MCF 10A (cell line): ENCODE measurements at regions not wholly inside any gene's neighbourhood (a gene's known extent, or its start where the extent isn't known, plus 50 kb on each side); places are given as distances from the start of the nearest gene placed in this dataset.

Experiments
- BruUV-seq: library from RNA; stranded (reverse); fragments of 400-500 nt; replicated peaks from 2 replicates; lab custom pipeline; 2021; lab: Mats Ljungman, UMichigan
- CTCF ChIA-PET: fragments of 300-600 bp; sonication (Branson Sonifier 250); formaldehyde crosslinking; extraction: SDS; loops from one replicate; lab custom pipeline; 2021; ENCODE audit warnings: antibody characterized with exemption, inconsistent platforms; lab: Yijun Ruan, JAX
- POLR2A ChIA-PET: fragments of 300-600, 350-650 bp; sonication (Branson Sonifier 250); formaldehyde crosslinking; extraction: SDS; loops from one replicate; lab custom pipeline; 2020; ENCODE audit warnings: antibody characterized with exemption, inconsistent platforms; lab: Yijun Ruan, JAX
- DNase-seq: peaks from one replicate; pipeline ENCODE4 v3.0.0-alpha.2; 2018; ENCODE audit not compliant: unreplicated experiment
- H3K27ac Mint-ChIP-seq: one replicate; pipeline ENCODE4 v1.8.0; 2022; ENCODE audit warnings: mild to moderate bottlenecking, low read depth, mixed read lengths; ENCODE audit not compliant: unreplicated experiment
- H3K27me3 Mint-ChIP-seq: one replicate; pipeline ENCODE4 v1.8.0; 2022; ENCODE audit warnings: mixed read lengths; ENCODE audit not compliant: insufficient read depth, unreplicated experiment
- H3K36me3 Mint-ChIP-seq: one replicate; pipeline ENCODE4 v1.8.0; 2022; ENCODE audit warnings: mild to moderate bottlenecking, moderate library complexity, mixed read lengths; ENCODE audit not compliant: insufficient read depth, unreplicated experiment
- H3K4me1 Mint-ChIP-seq: one replicate; pipeline ENCODE4 v1.8.0; 2022; ENCODE audit warnings: mixed read lengths; ENCODE audit not compliant: insufficient read depth, unreplicated experiment
- H3K4me3 Mint-ChIP-seq: one replicate; pipeline ENCODE4 v1.8.0; 2022; ENCODE audit warnings: mild to moderate bottlenecking, moderate library complexity, mixed read lengths; ENCODE audit not compliant: unreplicated experiment
- H3K9me3 Mint-ChIP-seq: one replicate; pipeline ENCODE4 v1.8.0; 2022; ENCODE audit warnings: mixed read lengths; ENCODE audit not compliant: unreplicated experiment
- intact Hi-C: fragments of 100-400 bp; cut with micrococcal nuclease; formaldehyde crosslinking; loops from 2 replicates; pipeline ENCODE4 v1.14.1; 2022
- TF ChIP-seq, protein P1 (sequence below): fragments of 200-600 bp; IDR thresholded peaks from one replicate; pipeline ENCODE4 v1.8.0; 2022; ENCODE audit warnings: antibody characterized with exemption, mild to moderate bottlenecking; ENCODE audit not compliant: unreplicated experiment

DNA sequence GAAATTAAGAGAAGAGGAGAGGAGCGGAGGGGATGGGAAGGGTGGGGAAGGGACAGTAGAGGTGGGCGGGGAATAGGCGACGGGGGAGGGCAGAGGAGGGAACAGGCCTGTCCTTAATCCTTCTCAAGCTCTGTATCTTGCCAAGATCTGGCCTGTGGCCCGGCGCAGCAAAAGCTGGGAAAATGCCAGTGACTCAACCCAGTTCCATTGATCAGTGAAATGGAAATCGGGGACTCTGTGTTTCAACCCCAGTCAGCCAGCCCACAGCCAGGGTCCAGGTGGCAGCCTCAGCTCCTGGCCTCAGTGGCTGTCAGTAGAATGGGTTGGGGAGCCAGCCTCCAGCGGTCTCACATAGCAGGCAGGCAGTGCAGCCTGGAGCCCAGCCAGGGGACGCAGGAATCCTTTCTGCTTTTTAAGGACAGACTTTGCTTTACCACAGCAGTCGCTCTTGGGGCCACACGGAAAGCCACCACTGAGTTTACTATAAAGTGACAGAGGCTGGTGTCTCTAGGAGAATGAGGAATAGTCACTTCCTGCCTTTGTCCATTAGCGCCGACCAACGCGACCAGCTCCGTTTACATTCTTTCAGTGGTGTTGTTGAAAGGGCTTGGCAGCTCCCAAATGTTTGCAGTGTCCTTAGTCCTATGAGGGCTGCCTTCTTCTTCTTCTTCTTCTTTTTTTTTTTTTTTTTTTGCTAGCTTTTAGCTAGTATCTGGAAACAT is 128.0 kb downstream of the RIN2 start:
- no TSS peak for BruUV-seq
- Mint-ChIP-seq H3K4me1 (peaks cover 48% of the 10 kb centered on the region), H3K4me3 (peak overlapping the region; percentile 44), H3K27me3 (no peaks in the 10 kb centered on the region), H3K9me3 (no peaks in the 10 kb centered on the region), H3K36me3 (peaks cover 18% of the 10 kb centered on the region), H3K27ac (peak overlapping the region; percentile 94)
- TF ChIP-seq, protein P1, sequence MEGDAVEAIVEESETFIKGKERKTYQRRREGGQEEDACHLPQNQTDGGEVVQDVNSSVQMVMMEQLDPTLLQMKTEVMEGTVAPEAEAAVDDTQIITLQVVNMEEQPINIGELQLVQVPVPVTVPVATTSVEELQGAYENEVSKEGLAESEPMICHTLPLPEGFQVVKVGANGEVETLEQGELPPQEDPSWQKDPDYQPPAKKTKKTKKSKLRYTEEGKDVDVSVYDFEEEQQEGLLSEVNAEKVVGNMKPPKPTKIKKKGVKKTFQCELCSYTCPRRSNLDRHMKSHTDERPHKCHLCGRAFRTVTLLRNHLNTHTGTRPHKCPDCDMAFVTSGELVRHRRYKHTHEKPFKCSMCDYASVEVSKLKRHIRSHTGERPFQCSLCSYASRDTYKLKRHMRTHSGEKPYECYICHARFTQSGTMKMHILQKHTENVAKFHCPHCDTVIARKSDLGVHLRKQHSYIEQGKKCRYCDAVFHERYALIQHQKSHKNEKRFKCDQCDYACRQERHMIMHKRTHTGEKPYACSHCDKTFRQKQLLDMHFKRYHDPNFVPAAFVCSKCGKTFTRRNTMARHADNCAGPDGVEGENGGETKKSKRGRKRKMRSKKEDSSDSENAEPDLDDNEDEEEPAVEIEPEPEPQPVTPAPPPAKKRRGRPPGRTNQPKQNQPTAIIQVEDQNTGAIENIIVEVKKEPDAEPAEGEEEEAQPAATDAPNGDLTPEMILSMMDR: no peak
- DNase-seq: peak; percentile 82
- intact Hi-C loops: loop anchor here (1.0 to 5.0 kb wide), 6 partner anchors 69 to 198 kb away; no protein-coding TSS in a partner anchor
- POLR2A ChIA-PET: interaction anchor here (0.6 to 8.0 kb wide), 33 partner anchors 9 to 663 kb away, joined by 3 to 201 read pairs (median 4); partner anchors contain the start of genes CFAP61, CRNKL1 and NAA20
- CTCF ChIA-PET: interaction anchor here (0.5 to 5.7 kb wide), 33 partner anchors 15 to 1823 kb away, joined by 3 to 58 read pairs (median 5); no protein-coding TSS in a partner anchor

DNA sequence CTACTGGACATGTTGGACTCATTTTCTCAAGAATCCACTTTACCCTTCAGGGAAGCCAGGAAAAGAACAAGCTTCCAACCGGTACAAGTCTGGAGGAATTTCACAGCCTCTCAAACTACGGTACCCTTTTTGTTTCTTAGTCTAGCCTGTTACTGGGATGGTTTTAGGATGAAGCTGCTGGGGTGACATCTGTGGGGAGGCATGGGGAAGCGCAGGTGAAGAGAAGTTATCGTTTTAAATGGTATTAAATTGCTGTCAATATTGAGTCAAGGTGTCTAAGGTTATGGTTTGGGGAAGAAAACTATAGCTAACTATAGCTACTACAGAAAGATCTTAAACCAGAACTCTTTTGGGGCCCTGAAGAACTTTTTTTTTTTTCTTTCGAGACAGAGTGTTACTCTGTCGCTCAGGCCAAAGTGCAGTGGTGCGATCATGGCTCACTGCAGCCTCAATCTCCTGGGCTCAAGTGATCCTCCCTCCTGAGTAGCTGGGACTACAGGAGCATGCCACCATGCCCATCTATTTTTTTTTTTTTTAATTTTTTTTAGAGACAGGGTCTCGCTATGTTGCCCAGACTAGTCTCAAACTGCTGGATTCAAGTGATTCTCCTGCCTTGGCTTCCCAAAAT is 128.7 kb downstream of the RIN2 start:
- H3K4me3 Mint-ChIP-seq: peak overlapping the region; percentile 44
- peak; percentile 41 for DNase-seq
- POLR2A ChIA-PET: interaction anchor here (0.6 to 8.0 kb wide), 24 partner anchors 9 to 166 kb away, joined by 3 to 201 read pairs (median 4); partner anchors contain the start of genes CFAP61 and CRNKL1
- H3K9me3 Mint-ChIP-seq: no peaks in the 10 kb centered on the region
- TF ChIP-seq, protein P1: peak; percentile 25
- intact Hi-C loops: loop anchor here (1.0 to 5.0 kb wide), 3 partner anchors 69 to 149 kb away; no protein-coding TSS in a partner anchor
- peaks cover 48% of the 10 kb centered on the region for H3K4me1 Mint-ChIP-seq
- H3K27ac Mint-ChIP-seq: peak overlapping the region; percentile 94
- CTCF ChIA-PET: interaction anchor here (0.5 to 5.7 kb wide), 42 partner anchors 11 to 1895 kb away, joined by 3 to 58 read pairs (median 4); no protein-coding TSS in a partner anchor
- BruUV-seq: no TSS peak
- peaks cover 18% of the 10 kb centered on the region for H3K36me3 Mint-ChIP-seq
- no peaks in the 10 kb centered on the region for H3K27me3 Mint-ChIP-seq

DNA sequence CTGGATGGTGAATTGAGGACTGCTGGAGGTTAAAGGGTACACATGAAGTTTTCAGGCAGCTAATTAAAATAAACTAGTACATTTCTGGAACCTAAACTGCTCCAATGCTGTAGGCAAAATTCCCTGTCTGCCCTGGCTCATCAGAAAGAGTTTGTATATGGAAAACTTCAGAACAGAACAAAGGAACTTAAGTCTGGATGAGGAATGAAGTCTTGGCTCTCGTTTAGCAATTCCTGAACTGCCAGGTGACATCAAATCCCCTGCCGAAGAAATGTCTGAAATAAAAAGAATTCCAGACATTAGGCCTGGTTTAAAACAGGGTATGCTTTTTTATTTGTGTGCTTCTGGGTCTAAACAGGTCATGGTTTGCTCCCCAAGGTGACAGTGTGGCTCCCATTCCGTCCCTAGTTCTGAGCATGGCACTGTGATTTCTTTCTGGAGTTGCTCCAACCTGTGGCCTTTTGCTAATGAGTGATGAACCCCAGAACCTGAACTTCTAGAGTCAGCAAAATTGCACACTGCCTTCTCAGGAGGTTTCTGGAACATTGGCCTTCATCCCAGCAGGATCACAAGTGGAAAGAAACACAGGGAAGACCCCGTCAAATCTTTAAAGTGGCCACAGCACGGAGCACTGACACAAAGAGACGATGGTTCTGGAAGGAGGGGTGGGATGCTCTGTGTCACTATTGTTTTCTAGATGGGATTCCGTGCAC is 129.4 kb upstream of the NAA20 start:
- CTCF ChIA-PET: interaction anchor here (0.6 to 5.7 kb wide), 25 partner anchors 10 to 223 kb away, joined by 3 to 58 read pairs (median 6); no protein-coding TSS in a partner anchor
- no TSS peak for BruUV-seq
- no peak for DNase-seq
- no peaks in the 10 kb centered on the region for H3K9me3 Mint-ChIP-seq
- peaks cover 26% of the 10 kb centered on the region for H3K36me3 Mint-ChIP-seq
- POLR2A ChIA-PET: interaction anchor here (1.0 to 8.0 kb wide), 12 partner anchors 8 to 104 kb away, joined by 3 to 201 read pairs (median 4); no protein-coding TSS in a partner anchor
- peak overlapping the region; percentile 94 for H3K27ac Mint-ChIP-seq
- H3K27me3 Mint-ChIP-seq: no peaks in the 10 kb centered on the region
- intact Hi-C loops: loop anchor here (5.0 kb wide), 2 partner anchors 70 to 150 kb away; no protein-coding TSS in a partner anchor
- TF ChIP-seq, protein P1: no peak
- peaks cover 48% of the 10 kb centered on the region for H3K4me1 Mint-ChIP-seq
- no peak overlapping the region for H3K4me3 Mint-ChIP-seq
